Endometrial microvascular endothelial cells (primary cell): ENCODE measurements at regions not wholly inside any gene's neighbourhood (a gene's known extent, or its start where the extent isn't known, plus 50 kb on each side); places are given as distances from the start of the nearest gene placed in this dataset.

Source experiments
- in situ Hi-C: cut with HindIII; loops from 2 replicates; pipeline ENCODE4 v1.10.0; 2017; ENCODE audit warnings: low sequenced_read_pairs, low pct_unique_long_range_greater_than_20kb; ENCODE audit errors: inconsistent ontology term

- in situ Hi-C loops, result no loop called here
These were observed 122.2 kb upstream of the GRAMD2B start for GRCh38 chr5:126301056-126301455.

- in situ Hi-C loops, result no loop called here
These were observed 113.3 kb upstream of the GRAMD2B start for GRCh38 chr5:126309860-126310259.

GRCh38 chr5:126311766-126312165 is 111.4 kb upstream of the GRAMD2B start:
- in situ Hi-C loops, result no loop called here

GRCh38 chr5:126315341-126315740 is 107.9 kb upstream of the GRAMD2B start:
- in situ Hi-C loops, result no loop called here

- in situ Hi-C loops, result no loop called here
These were observed 90.9 kb upstream of the GRAMD2B start for GRCh38 chr5:126332326-126332725.

- in situ Hi-C loops, result no loop called here
These were observed 88.4 kb upstream of the GRAMD2B start for GRCh38 chr5:126334760-126335159.

- in situ Hi-C loops, result no loop called here
These were observed 87.3 kb upstream of the GRAMD2B start for GRCh38 chr5:126335886-126336285.

GRCh38 chr5:126338635-126339034 is 84.6 kb upstream of the GRAMD2B start:
- in situ Hi-C loops, result no loop called here

- in situ Hi-C loops, result no loop called here
These were observed 83.9 kb upstream of the GRAMD2B start for GRCh38 chr5:126339215-126339805.

- in situ Hi-C loops, result no loop called here
These were observed 81.1 kb upstream of the GRAMD2B start for GRCh38 chr5:126341906-126342630.

GRCh38 chr5:126348855-126349635 is 74.2 kb upstream of the GRAMD2B start:
- in situ Hi-C loops, result no loop called here

- in situ Hi-C loops, result loop anchor here (25.0 kb wide), 1 partner anchor 186 kb away; no protein-coding TSS in a partner anchor
These were observed 72.1 kb upstream of the GRAMD2B start for GRCh38 chr5:126351153-126351552.

- in situ Hi-C loops, result loop anchor here (25.0 kb wide), 1 partner anchor 183 kb away; no protein-coding TSS in a partner anchor
These were observed 69.0 kb upstream of the GRAMD2B start for GRCh38 chr5:126354012-126354857.

- in situ Hi-C loops, result loop anchor here (25.0 kb wide), 1 partner anchor 182 kb away; no protein-coding TSS in a partner anchor
These were observed 68.1 kb upstream of the GRAMD2B start for GRCh38 chr5:126354858-126355731.

GRCh38 chr5:126355940-126356339 is 67.3 kb upstream of the GRAMD2B start:
- in situ Hi-C loops, result loop anchor here (25.0 kb wide), 1 partner anchor 181 kb away; no protein-coding TSS in a partner anchor

GRCh38 chr5:126357585-126358342 is 65.4 kb upstream of the GRAMD2B start:
- in situ Hi-C loops, result loop anchor here (25.0 kb wide), 1 partner anchor 180 kb away; no protein-coding TSS in a partner anchor

- in situ Hi-C loops, result loop anchor here (25.0 kb wide), 1 partner anchor 179 kb away; no protein-coding TSS in a partner anchor
These were observed 64.7 kb upstream of the GRAMD2B start for GRCh38 chr5:126358525-126358924.
